K562 (cell line): ENCODE measurements at regions not wholly inside any gene's neighbourhood (a gene's known extent, or its start where the extent isn't known, plus 50 kb on each side); places are given as distances from the start of the nearest gene placed in this dataset.

ENCODE experiments used
- ATAC-seq: fragments of 200-7000 bp; cut with Tn5 transposase; 3 replicates; pipeline ENCODE4 v1.9.1; 2020; ENCODE audit warnings: moderate library complexity
- BruUV-seq: library from RNA; stranded (reverse); fragments of 400-500 nt; replicated peaks from 2 replicates; lab custom pipeline; 2021; lab: Mats Ljungman, UMichigan
- CTCF ChIA-PET: fragments of 300-600 bp; formaldehyde crosslinking; extraction: SDS; loops from one replicate; lab custom pipeline; 2021; ENCODE audit warnings: low intra/inter-chr PET ratio; lab: Yijun Ruan, JAX
- POLR2A ChIA-PET: fragments of 300-600, 350-650 bp; sonication (Branson Sonifier 250); formaldehyde crosslinking; extraction: SDS; loops from one replicate; lab custom pipeline; 2021; ENCODE audit warnings: antibody characterized with exemption, inconsistent platforms; lab: Yijun Ruan, JAX
- DNase-seq, 4 experiments: peaks; one replicate each; pipeline versions ENCODE4 v3.0.0 to v3.0.0-alpha.2; 2011 to 2018; ENCODE audit warnings: low spot score in 3 of 4, mixed read lengths in 3 of 4; ENCODE audit errors: extremely low read depth in 1 of 4
- FAIRE-seq: peaks from 2 replicates; lab custom pipeline; 2011; peaks lifted over from hg19 to GRCh38; lab: Jason Lieb, UNC
- H2AFZ ChIP-seq: 2 replicates; pipeline ENCODE4 v1.6.0; 2011; ENCODE audit warnings: low read depth, low read length, control low read depth, inconsistent platforms
- H3K27ac ChIP-seq: fragments of 200-600 bp; 3 replicates; pipeline ENCODE4 v1.8.0; 2011; ENCODE audit warnings: low read depth, mild to moderate bottlenecking, control low read depth, inconsistent platforms, low read length, moderate library complexity, mixed read lengths; ENCODE audit errors: extremely low read depth
- H3K27me3 ChIP-seq, 2 experiments: fragments of 300-600 bp in 1 of 2; 2 replicates in 1 of 2; 3 replicates in 1 of 2; pipeline versions ENCODE4 v1.6.0 to v1.8.0; 2011; ENCODE audit warnings: inconsistent platforms in 2 of 2, low read length in 2 of 2, mild to moderate bottlenecking in 1 of 2, mixed read lengths in 1 of 2, moderate library complexity in 1 of 2; ENCODE audit not compliant: control insufficient read depth in 2 of 2, insufficient read depth in 2 of 2
- H3K36me3 ChIP-seq: fragments of 300-600 bp; 3 replicates; pipeline ENCODE4 v1.8.0; 2011; ENCODE audit warnings: mild to moderate bottlenecking, low read length, inconsistent platforms; ENCODE audit not compliant: control insufficient read depth, insufficient read depth
- H3K4me1 ChIP-seq, 2 experiments: fragments of 200-600 bp in 1 of 2; replicated peaks in 1 of 2; 2 replicates in 1 of 2; 3 replicates in 1 of 2; pipeline versions ENCODE4 v1.5.1 to v1.8.0; 2011; ENCODE audit warnings: inconsistent platforms in 2 of 2, low read length in 2 of 2, mild to moderate bottlenecking in 1 of 2, mixed read lengths in 1 of 2, moderate library complexity in 1 of 2; ENCODE audit not compliant: control insufficient read depth in 2 of 2, insufficient read depth in 2 of 2
- H3K4me2 ChIP-seq: 2 replicates; pipeline ENCODE4 v1.6.1; 2011; ENCODE audit warnings: low read length, control low read depth, inconsistent platforms, mixed read lengths; ENCODE audit not compliant: insufficient read depth
- H3K4me3 ChIP-seq: fragments of 200-600 bp; sonication (generic), shearing (Covaris generic); 2 replicates; pipeline ENCODE4 v1.5.1; 2016; ENCODE audit warnings: control low read depth, inconsistent platforms
- H3K79me2 ChIP-seq: fragments of 200-600 bp; 3 replicates; pipeline ENCODE4 v1.8.0; 2011; ENCODE audit warnings: low read length, inconsistent platforms; ENCODE audit not compliant: control insufficient read depth, insufficient read depth
- H3K9ac ChIP-seq, 2 experiments: 2 replicates each; pipeline versions ENCODE4 v1.6.0 to v1.6.1; 2011; ENCODE audit warnings: low read depth in 2 of 2, low read length in 2 of 2, control low read depth in 1 of 2, inconsistent platforms in 1 of 2, mild to moderate bottlenecking in 1 of 2, mixed read lengths in 1 of 2; ENCODE audit not compliant: insufficient read depth in 1 of 2
- H3K9me1 ChIP-seq: one replicate; pipeline ENCODE4 v1.6.0; 2011; ENCODE audit warnings: inconsistent platforms, mild to moderate bottlenecking, low read length, moderate library complexity; ENCODE audit not compliant: control insufficient read depth, insufficient read depth
- H3K9me3 ChIP-seq: replicated peaks from 2 replicates; pipeline ENCODE4 v1.5.1; 2011; ENCODE audit warnings: low read depth, low read length, inconsistent platforms; ENCODE audit not compliant: control insufficient read depth, insufficient read depth
- H4K20me1 ChIP-seq: replicated peaks from 2 replicates; pipeline ENCODE4 v1.6.1; 2011; ENCODE audit warnings: low read length, inconsistent platforms, mixed read lengths; ENCODE audit not compliant: control insufficient read depth, insufficient read depth
- ARID2 ChIP-seq: fragments of 450-650 bp; IDR thresholded peaks from 2 replicates; pipeline ENCODE4 v1.6.1; 2017; ENCODE audit warnings: antibody characterized with exemption, mild to moderate bottlenecking
- CAMTA2 ChIP-seq: fragments of 250-450 bp; sonication (Bioruptor Pico); conservative IDR thresholded peaks from 2 replicates; pipeline ENCODE4 v1.5.1; 2022
- NCOR1 ChIP-seq: fragments of 450-650 bp; IDR thresholded peaks from 2 replicates; pipeline ENCODE4 v1.6.1; 2016; ENCODE audit warnings: mild to moderate bottlenecking, moderate library complexity
- NRF1 ChIP-seq, 2 experiments: fragments of 450-650 bp; IDR thresholded peaks in 1 of 2; conservative IDR thresholded peaks in 1 of 2; 2 replicates each; pipeline ENCODE4 v1.6.1; 2014; ENCODE audit warnings: mild to moderate bottlenecking in 2 of 2
- RBM15 ChIP-seq: fragments of 200-400 bp; formaldehyde crosslinking; IDR thresholded peaks from 2 replicates; pipeline ENCODE4 v1.6.1; 2018; ENCODE audit warnings: mild to moderate bottlenecking, low read length, moderate library complexity; ENCODE audit not compliant: insufficient read depth
- RERE ChIP-seq: sonication (generic); formaldehyde crosslinking; IDR thresholded peaks from 2 replicates; pipeline ENCODE4 v1.8.0; 2023; ENCODE audit warnings: missing genetic modification reagents, mild to moderate bottlenecking, borderline replicate concordance
- ZBTB34 ChIP-seq: fragments of 250-450 bp; sonication (Bioruptor Pico); IDR thresholded peaks from 2 replicates; pipeline ENCODE4 v1.8.0; 2021; ENCODE audit warnings: mild to moderate bottlenecking, moderate library complexity
- ZC3H8 ChIP-seq: fragments of 450-650 bp; IDR thresholded peaks from 2 replicates; pipeline ENCODE4 v1.6.1; 2017
- ZNF592 ChIP-seq: fragments of 450-650 bp; IDR thresholded peaks from 2 replicates; pipeline ENCODE4 v1.6.1; 2017; ENCODE audit warnings: antibody characterized with exemption, mild to moderate bottlenecking
- ZNF695 ChIP-seq: fragments of 450-650 bp; formaldehyde crosslinking; IDR thresholded peaks from 2 replicates; pipeline ENCODE4 v1.4.0; 2020; ENCODE audit warnings: mild to moderate bottlenecking, moderate library complexity
- WGBS: fragments of 100-300 bp; shearing (Covaris generic); methylation state at CpG from one replicate; pipeline ENCODE4 v1.1.6; 2016; ENCODE audit warnings: low coverage, mixed read lengths; ENCODE audit not compliant: insufficient coverage; ENCODE audit errors: missing lambda C conversion rate; 5-methylcytosine and 5-hydroxymethylcytosine counted together
- in situ Hi-C: fragments of 300-500 bp; cut with MboI; formaldehyde crosslinking; loops from 4 replicates; pipeline ENCODE4 v1.15.0; 2018; ENCODE audit warnings: inconsistent platforms, mixed read lengths
- intact Hi-C: fragments of 100-400 bp; cut with micrococcal nuclease; formaldehyde crosslinking; loops from 2 replicates; pipeline ENCODE4 v1.14.2; 2022

- no peak for TF ChIP-seq NRF1 (conservative IDR thresholded peaks at IDR 0.05 in 1 of 2, IDR thresholded peaks at IDR 0.05 in 1 of 2)
- TF ChIP-seq ARID2, result no peak
Measured at GRCh38 chr9:7239708-7240107, 481.9 kb downstream of the KDM4C start (continued).

- DNase-seq, result no peak
- Histone ChIP-seq H3K9ac (no peak overlapping the region), H3K79me2 (no peaks in the 10 kb centered on the region), H3K27ac (no peak overlapping the region), H4K20me1 (no peaks in the 10 kb centered on the region), H3K4me3 (no peak overlapping the region), H2AFZ (no peak overlapping the region), H3K9me3 (no peaks in the 10 kb centered on the region), H3K4me1 (no peaks in the 10 kb centered on the region), H3K9me1 (no peaks in the 10 kb centered on the region), H3K4me2 (no peak overlapping the region), H3K27me3 (no peaks in the 10 kb centered on the region), H3K36me3 (no peaks in the 10 kb centered on the region)
- CTCF ChIA-PET, result no interaction called here
- POLR2A ChIA-PET, result no interaction called here
- 11% methylated on average over 2 of the region's 2 CpGs for WGBS
- intact Hi-C loops, result no loop called here
- BruUV-seq, result no TSS peak
- in situ Hi-C loops, result no loop called here
- no peak for FAIRE-seq
- ATAC-seq, result no peak
- TF ChIP-seq RERE (CRISPR knock-in tag) (no peak), RBM15 (no peak), ZNF695 (no peak), NCOR1 (no peak), CAMTA2 (CRISPR knock-in tag) (no peak), ZNF592 (no peak), ZC3H8 (no peak), ZBTB34 (CRISPR knock-in tag) (no peak)
Measured at GRCh38 chr9:7238247-7238637, 480.5 kb downstream of the KDM4C start.
